HG02870 (cell line): ENCODE measurements at regions not wholly inside any gene's neighbourhood (a gene's known extent, or its start where the extent isn't known, plus 50 kb on each side); places are given as distances from the start of the nearest gene placed in this dataset.
"Not testable (repeated sequence)": the region's sequence is repeated elsewhere in the genome, so short reads cannot be mapped to it uniquely, and the experiment has no call there.

Experiments
- ATAC-seq: cut with Tn5 transposase; IDR thresholded peaks from one replicate; pipeline ENCODE4 v1.9.1; 2021; ENCODE audit warnings: mild to moderate bottlenecking, moderate library complexity; ENCODE audit not compliant: unreplicated experiment

GRCh38 chr1:121048769-121049443, 135.2 kb downstream of the FAM72B start:
- ATAC-seq = not testable (repeated sequence)

DNA sequence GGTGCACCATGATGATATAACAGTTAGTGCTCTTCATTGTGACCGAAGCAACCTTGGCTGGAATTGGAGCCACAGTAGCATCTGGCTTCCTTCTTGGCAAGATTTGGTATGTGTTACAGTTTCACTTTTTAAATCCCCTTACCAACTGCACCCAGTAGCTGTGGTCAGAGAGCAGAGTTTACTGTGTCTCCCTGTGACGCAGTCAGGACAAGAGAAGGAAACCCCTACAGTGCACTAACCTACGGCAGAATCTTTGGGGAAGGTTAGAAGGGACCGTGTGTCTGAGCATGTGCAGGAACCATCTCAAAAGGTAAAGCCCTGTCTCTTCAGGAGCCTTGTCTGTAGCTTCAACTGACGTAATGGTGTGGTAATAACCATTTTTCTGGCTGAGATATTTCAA, 134.0 kb downstream of the FAM72B start:
- ATAC-seq = not testable (repeated sequence)

DNA sequence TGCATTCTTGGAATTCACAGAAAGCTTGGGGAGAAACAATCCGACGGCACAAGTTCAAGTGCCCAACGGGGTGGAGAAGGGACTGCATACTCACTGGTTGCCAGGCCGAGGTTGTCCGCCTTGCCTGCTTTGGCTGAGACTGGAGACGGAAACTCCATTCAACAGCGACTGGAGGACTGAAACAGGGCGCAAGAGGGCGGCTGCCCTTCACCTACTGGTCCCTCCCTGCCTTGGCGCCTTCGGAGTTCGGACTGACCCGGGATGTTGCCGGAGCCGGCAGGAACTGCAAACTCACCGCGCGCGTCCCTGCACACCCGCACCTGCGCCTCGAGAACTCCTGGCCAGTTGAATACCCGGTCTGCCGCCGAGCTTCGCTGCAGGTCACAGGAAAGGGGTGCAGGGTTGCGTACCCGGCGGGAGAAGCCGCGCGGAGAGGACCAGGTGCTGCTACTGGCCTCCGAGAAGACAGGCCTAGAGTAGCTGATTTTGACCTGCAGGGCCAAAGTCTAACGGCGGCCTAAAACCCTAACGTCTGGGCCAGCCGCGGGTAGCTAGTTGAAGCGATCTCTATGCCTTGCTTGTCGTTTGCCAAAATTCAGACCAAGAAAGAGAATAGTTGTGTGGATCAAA, 132.9 kb downstream of the FAM72B start:
- ATAC-seq = not testable (repeated sequence)

DNA sequence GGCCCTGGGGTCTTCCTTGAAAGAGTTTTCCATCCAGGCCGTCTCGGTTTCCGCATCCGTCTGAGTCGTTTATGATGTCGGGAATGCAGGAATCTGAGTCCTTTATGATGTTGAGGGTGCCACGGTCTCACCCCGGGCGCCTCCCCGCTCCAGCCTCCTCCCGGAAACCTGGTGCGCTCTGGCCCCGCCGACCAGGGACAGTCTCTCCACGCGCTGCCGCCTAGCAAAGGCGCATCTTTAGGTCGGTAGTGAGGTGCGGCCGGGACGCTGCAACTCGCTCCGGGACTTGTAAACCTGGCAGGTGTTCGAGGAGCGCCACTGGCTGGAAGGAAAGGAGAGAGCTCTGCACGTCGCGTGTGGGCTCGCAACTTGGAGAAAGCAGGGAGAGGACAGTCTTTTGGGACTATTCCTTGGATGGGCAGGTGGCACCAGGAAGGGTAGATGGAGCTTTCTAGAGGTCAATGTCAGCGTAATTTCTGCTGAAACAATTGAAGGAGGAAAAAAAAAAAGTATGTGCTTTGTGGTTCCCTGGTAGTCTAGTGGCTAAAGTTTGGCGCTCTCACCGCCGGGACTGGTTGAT, 132.0 kb downstream of the FAM72B start:
- ATAC-seq = not testable (repeated sequence)

DNA sequence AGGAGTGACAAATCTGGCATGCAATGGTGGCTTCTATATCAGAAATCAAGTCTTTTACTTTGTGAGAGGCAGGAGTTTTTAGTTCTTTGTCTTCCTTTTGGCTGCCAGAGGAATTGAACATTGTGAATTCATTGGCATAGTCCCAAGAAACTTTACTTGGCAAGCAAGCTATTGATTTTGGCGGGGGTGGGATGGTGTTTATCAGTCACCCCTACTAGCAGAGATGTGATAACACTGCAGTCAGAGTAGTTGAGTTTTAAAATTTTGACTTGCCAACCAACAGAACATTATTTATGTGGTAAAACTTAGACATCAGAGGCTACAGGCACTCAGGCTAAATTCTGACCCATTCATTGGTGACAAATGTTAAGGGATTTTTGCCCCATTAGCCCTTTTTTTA, 129.2 kb downstream of the FAM72B start:
- not testable (repeated sequence) for ATAC-seq

GRCh38 chr1:121066925-121067324, 117.2 kb downstream of the FAM72B start:
- not testable (repeated sequence) for ATAC-seq

DNA sequence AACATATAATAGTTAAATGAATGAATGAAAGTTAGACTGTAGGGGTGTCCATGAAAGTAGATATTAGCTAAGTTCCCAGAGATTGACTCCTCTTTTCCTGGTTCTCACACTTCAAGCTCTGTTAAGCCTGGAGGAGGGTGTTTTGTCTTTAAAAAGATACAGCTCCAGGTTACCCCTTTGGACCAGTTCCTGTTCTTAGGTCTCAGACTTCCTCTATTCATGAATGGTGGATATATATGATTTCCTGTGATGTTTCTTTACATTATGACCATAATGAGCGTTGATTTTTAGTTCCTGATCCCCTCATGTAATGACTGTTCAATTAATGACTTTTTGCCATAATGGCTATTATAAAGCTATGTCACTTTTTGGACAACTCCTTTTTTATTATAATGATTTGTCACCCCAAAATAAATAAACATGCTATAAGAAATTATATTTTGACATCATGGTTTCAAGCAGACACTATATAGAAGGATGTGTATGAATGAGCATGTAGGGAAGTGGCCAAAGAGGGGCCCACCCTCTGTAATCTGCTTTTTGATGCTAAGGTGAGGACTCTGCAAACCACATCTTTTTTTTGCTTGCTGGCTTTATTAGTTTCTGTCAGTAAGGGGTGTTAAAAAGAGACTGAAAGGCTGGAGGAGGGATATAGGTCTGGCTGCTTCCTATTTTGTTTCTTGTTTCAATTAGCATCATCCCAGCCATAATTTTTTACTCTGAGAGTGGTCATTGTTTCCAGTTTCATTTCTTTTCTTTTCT, 115.2 kb downstream of the FAM72B start:
- not testable (repeated sequence) for ATAC-seq

- not testable (repeated sequence) for ATAC-seq
These were observed 110.3 kb downstream of the FAM72B start for GRCh38 chr1:121073852-121074251.

- ATAC-seq = not testable (repeated sequence)
These were observed 108.8 kb downstream of the FAM72B start for GRCh38 chr1:121075254-121075805.

DNA sequence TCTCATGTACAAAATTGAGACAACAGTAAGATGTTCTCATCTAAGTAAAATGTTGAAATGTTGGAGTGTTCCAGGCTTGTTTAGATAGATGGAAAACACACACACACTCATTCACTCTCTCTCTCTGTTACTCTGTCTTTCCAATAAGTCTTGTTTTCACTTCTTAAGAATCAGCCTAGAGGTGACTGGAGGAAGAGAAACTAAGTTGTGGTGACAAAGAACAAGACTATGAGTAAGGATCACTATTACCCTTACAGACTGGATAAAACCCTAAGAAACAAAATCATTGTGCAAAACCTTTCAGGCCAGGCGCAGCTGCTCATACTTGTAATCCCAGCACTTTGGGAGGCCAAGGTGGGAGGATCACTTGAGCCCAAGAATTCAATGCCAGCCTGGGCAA, 107.5 kb downstream of the FAM72B start:
- ATAC-seq = peak; percentile 94

DNA sequence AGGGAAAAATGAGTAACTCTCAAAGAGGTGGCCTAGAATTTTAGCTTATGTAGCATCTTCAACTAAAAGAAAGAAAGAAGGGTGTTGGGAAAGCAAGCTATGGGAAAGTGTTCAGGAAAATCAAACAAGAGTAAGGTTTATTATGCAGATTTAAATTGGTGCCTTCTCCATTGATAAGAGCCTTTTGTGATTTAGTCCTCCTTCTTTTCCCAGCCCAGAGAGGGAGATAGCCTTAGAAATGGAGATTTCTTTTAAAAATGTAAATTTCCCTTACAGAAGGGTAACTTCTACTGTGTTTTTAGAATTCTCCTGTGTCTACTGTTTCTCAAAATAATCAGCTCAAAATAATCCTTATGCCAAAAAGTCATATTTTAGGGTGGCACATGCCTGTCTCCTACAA, 104.5 kb downstream of the FAM72B start:
- not testable (repeated sequence) for ATAC-seq

DNA sequence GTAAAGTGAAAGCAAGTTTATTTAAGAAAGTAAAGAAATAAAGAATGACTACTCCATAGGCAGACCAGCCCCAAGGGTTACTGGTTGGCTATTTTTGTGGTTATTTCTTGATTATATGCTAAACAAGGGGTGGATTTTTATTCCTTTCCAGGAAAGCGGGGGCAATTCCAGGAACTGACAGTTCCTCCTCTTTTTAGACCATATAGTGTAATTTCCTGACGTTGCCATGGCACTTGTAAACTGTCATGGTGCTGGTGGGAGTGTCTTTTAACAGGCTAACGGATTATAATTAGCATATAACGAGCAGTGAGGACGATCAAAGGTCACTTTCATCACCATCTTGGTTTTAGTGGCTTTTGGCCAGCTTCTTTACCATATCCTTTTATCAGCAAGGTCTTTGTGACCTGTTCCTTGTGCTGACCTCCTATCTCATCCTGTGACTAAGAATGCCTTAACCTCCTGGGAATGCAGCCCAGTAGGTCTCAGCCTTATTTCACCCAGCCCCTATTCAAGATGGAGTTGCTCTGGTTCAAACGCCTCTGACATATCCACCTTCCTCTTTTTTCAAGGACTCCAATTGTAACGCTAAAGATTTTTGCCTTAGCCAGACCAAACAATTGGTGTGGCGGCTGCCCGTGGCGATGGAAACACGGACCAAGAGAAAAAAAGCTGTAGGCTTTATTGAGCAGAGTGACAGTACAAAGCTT, 103.8 kb downstream of the FAM72B start:
- not testable (repeated sequence) for ATAC-seq

DNA sequence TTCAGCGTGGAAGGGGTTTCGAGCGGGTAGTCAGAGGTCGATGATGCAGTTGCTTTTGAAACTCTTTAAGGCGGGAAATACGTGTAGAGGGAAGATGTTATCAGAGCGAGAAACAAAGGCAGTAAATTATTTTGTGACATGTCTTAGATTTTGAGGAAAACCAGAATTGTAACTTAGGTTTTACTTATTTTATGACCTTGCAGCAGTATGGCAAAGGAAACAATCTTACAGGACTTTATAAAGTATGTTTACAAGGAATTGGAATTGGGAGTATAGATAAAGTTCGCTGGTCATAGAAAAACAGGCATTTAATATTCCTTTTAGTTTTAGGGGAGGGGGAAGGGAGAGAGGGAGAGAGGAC, 103.3 kb downstream of the FAM72B start:
- not testable (repeated sequence) for ATAC-seq

GRCh38 chr1:121081625-121082199, 102.4 kb downstream of the FAM72B start:
- ATAC-seq = not testable (repeated sequence)

DNA sequence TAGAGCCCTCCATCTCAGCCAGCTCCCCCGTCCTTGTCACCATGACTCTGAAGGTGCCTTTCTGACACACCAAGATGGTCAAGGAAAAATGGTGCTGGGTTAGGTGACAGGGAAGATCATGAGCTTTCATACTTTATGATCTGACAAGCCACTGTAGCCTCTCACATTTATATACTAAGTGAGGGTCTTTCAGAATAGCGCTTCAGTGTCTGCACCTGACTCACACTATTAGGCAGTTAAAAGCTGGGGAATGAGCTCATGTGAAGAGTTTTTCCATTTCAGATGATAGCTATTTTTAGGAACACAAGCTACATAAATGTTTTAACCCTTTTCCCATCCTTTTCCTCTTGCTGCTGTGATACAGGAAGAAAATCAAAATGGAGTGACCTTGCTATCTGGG, 101.1 kb downstream of the FAM72B start:
- not testable (repeated sequence) for ATAC-seq

GRCh38 chr1:121086249-121086648, 97.9 kb downstream of the FAM72B start:
- not testable (repeated sequence) for ATAC-seq

DNA sequence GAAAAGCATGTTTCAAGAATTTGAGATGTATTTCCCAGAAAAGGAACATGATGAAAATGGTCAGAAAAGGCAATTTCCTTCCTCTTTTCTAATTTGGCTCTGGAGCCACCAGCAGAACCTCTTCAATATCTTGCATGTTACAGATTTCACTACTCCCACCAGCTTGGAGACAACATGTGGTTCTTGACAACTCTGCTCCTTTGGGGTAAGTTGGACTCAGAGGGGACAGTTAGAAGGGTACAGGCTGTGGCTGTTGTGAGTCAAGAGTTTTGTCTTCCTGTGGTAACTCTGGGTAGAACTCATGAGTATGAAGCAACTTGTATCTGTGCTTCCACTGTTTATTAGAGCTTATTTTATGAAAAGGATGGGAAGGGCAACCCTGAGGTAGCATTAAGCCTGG, 96.9 kb downstream of the FAM72B start:
- not testable (repeated sequence) for ATAC-seq

DNA sequence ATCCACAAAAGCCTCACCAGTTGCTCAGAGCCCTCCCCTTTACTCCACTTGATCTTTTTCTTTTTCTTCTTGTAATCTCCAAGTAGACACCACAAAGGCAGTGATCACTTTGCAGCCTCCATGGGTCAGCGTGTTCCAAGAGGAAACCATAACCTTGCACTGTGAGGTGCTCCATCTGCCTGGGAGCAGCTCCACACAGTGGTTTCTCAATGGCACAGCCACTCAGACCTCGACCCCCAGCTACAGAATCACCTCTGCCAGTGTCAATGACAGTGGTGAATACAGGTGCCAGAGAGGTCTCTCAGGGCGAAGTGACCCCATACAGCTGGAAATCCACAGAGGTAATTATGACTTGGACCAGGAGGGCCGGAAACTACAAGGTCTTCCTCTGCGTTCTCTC, 95.6 kb downstream of the FAM72B start:
- not testable (repeated sequence) for ATAC-seq

- ATAC-seq = not testable (repeated sequence)
These were observed 91.7 kb downstream of the FAM72B start for GRCh38 chr1:121092329-121092968.

DNA sequence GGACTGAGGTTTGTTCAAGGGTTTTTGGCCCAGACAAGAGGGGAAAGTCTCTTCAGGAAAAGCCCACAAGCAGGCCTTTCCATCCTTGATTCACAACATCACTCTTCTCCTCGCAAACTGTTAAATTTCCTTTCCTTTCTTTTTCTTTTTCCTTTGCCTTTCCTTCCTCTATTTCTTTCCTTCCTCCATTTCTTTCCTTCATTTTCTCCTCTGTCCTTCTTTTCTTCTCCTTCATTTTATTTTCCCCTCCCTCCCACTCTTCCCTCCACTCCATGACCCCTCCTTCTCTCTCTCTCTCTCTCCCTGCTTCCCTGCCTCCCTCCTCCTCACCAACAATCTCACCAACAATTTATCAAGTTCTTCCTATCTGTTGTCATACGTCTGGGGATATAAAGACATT, 89.1 kb downstream of the FAM72B start:
- not testable (repeated sequence) for ATAC-seq
